ENCODE measurements at regions not wholly inside any gene's neighbourhood (a gene's known extent, or its start where the extent isn't known, plus 50 kb on each side); places are given as distances from the start of the nearest gene placed in this dataset.

DNA sequence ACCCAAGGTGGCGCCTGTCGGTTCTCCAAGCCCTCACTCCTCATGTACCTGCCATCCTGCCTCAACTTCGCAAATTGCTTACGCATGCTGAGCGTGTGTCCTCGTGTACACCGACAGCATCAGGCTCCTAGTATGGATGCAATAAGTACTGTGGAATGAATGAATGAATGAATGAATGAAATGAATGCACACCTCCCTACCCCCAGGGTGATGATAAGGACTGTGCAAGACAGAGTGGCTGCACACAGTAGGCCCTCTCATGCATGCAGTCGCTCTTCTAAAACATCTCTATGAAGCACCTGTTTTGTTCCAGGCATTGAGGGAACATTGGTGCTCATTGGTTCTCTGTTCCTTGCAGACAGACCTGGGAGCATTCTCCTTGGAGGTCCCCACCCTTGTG, 49.8 kb upstream of the H6PD start:
- H2BK5ac ChIP-seq (ENCODE audit: low read depth, low read length, poor library complexity, severe bottlenecking), result no peak overlapping the region
- over 99% methylated on average over 3 of the region's 8 CpGs for WGBS
- H3K4me1 ChIP-seq (ENCODE audit: control insufficient read depth, insufficient read depth, low read depth, low read length), result peaks cover 30% of the 10 kb centered on the region

More for the DNA sequence above, 49.8 kb upstream of the H6PD start:
- peaks cover 10 to 36% of the 10 kb centered on the region in 2 experiments for H3K36me3 ChIP-seq (ENCODE audit: control insufficient read depth in 1 of 2, insufficient read depth in 2 of 2, low read depth in 1 of 2, low read length in 2 of 2)
- H2AFZ ChIP-seq (ENCODE audit: low read depth, low read length), result no peak overlapping the region
- no peak overlapping the region for H2BK12ac ChIP-seq (ENCODE audit: low read length in 2 of 2)
- no peak for DNase-seq
- no peak overlapping the region for H4K8ac ChIP-seq (ENCODE audit: low read length)
- no peak overlapping the region for H3K14ac ChIP-seq (ENCODE audit: low read length in 2 of 2)
- peak overlapping the region; percentile 40 for H4K91ac ChIP-seq (ENCODE audit: low read length)
- no peak overlapping the region for H3K9ac ChIP-seq (ENCODE audit: low read length)
- no peak overlapping the region for H3K4ac ChIP-seq (ENCODE audit: low read depth in 1 of 2, low read length in 2 of 2)
- no peaks in the 10 kb centered on the region for H3K27me3 ChIP-seq (ENCODE audit: control insufficient read depth in 1 of 2, insufficient read depth in 1 of 2, low read length in 2 of 2)
- peak overlapping the region in 1 of 2 experiments; percentile 87 for H3K4me3 ChIP-seq (ENCODE audit: insufficient read depth in 1 of 2, low read depth in 1 of 2, low read length in 2 of 2)
- H2AK5ac ChIP-seq (ENCODE audit: low read length, severe bottlenecking), result no peak overlapping the region
- peaks cover 17% of the 10 kb centered on the region for H3K79me1 ChIP-seq (replicated peaks; ENCODE audit: low read length, poor library complexity, severe bottlenecking)
- H3K27ac ChIP-seq (ENCODE audit: low read length, poor library complexity, severe bottlenecking), result no peak overlapping the region
- no peak overlapping the region for H2BK15ac ChIP-seq (ENCODE audit: low read depth, poor library complexity, severe bottlenecking)
- H2BK120ac ChIP-seq (ENCODE audit: low read depth, low read length), result no peak overlapping the region
- H3K9me3 ChIP-seq (ENCODE audit: control insufficient read depth, low read length), result no peaks in the 10 kb centered on the region
- no peak overlapping the region for H3K18ac ChIP-seq (ENCODE audit: low read depth in 1 of 2, low read length in 2 of 2)
- no peak overlapping the region for H3K4me2 ChIP-seq (ENCODE audit: low read length, poor library complexity, severe bottlenecking)
- no peak overlapping the region for H3K23ac ChIP-seq (ENCODE audit: low read length in 2 of 2)

Measured in mesenchymal stem cell (in vitro differentiated cells and primary cell).